ENCODE measurements at regions not wholly inside any gene's neighbourhood (a gene's known extent, or its start where the extent isn't known, plus 50 kb on each side); places are given as distances from the start of the nearest gene placed in this dataset.
A peak's percentile ranks its signal among the peaks of the same experiment; 100 is the strongest.

DNA sequence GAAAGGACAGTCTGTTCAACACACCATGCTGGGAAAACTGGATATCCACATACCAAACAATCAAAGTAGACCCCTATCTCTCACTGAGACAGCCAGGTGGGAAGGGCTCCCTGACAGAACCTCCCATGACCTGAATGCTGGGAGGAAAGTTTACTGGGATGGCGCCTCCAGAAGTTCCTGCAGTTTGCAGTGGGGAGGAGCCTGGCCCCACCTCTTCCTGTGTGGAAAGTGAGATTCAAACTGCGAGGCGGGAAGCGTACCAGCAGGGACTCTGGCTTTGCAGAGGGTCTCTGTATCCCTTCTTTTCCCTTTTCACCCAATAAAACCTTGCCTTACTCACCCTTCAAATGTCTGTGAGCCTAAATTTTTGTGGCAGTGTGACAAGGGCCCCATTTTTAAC is 190.7 kb downstream of the HHIPL2 start:
- no peak overlapping the region for H2BK5ac ChIP-seq (ENCODE audit: low read depth, low read length)
- no peak overlapping the region for H3K4ac ChIP-seq (replicated peaks; ENCODE audit: insufficient read length, low read depth, low read length)
- 93% methylated on average over 4 of the region's 4 CpGs; no CpG with 5 or more reads in 1 of the 2 experiments for WGBS, 2 experiments (ENCODE audit: extremely low coverage in 1 of 2, insufficient coverage in 1 of 2, insufficient read length in 1 of 2, insufficient replicate concordance in 2 of 2, low coverage in 1 of 2, low lambda C conversion rate in 2 of 2, missing lambda C conversion rate in 1 of 2)
- no peak overlapping the region for H3K27ac ChIP-seq (ENCODE audit: low read depth, low read length)
- no peaks in the 10 kb centered on the region for H3K9me3 ChIP-seq (ENCODE audit: insufficient read depth in 2 of 2, low read depth in 1 of 2, low read length in 1 of 2)
- H3K27me3 ChIP-seq (replicated peaks in 1 of 4; ENCODE audit: control insufficient read depth in 3 of 4, extremely low read depth in 1 of 4, insufficient read depth in 3 of 4, low read length in 3 of 4) = no peaks in the 10 kb centered on the region
- DNase-seq (ENCODE audit: low read depth in 1 of 2, low spot score in 2 of 2) (no peak), FAIRE-seq (no peak)
- H3K56ac ChIP-seq (replicated peaks; ENCODE audit: insufficient read length, low read depth, low read length) = no peak overlapping the region
- H4K91ac ChIP-seq (replicated peaks; ENCODE audit: insufficient read length, low read length) = no peak overlapping the region
- H2BK12ac ChIP-seq (ENCODE audit: low read depth, low read length) = no peak overlapping the region
- H3K79me1 ChIP-seq (ENCODE audit: low read depth, low read length) = no peaks in the 10 kb centered on the region
- no peaks in the 10 kb centered on the region for H3K4me1 ChIP-seq (replicated peaks in 1 of 4; ENCODE audit: control insufficient read depth in 3 of 4, insufficient read depth in 4 of 4, low read length in 3 of 4)
- no peak overlapping the region for H3K9ac ChIP-seq (replicated peaks in 1 of 4; ENCODE audit: extremely low read depth in 1 of 4, low read depth in 3 of 4, low read length in 3 of 4)
- peak overlapping the region; percentile 96 for H2AFZ ChIP-seq (ENCODE audit: low read length)
- H2BK15ac ChIP-seq (ENCODE audit: low read length) = no peak overlapping the region
- no peak overlapping the region for H3K18ac ChIP-seq (ENCODE audit: extremely low read depth, low read length)
- H2BK20ac ChIP-seq (ENCODE audit: low read length) = no peak overlapping the region
- H4K20me1 ChIP-seq (replicated peaks in 1 of 2; ENCODE audit: control insufficient read depth in 1 of 2, insufficient read depth in 2 of 2, low read length in 2 of 2) = no peaks in the 10 kb centered on the region
- no peak overlapping the region for H3K4me3 ChIP-seq (ENCODE audit: extremely low read depth in 1 of 4, insufficient read depth in 2 of 4, low read depth in 3 of 4, low read length in 4 of 4)
- H2AK5ac ChIP-seq (ENCODE audit: low read depth, low read length) = no peak overlapping the region
- H3K14ac ChIP-seq (ENCODE audit: insufficient read length) = no peak overlapping the region
- H4K8ac ChIP-seq (ENCODE audit: extremely low read depth, insufficient read depth, low read length) = no peak overlapping the region
- no peak overlapping the region for H3K23ac ChIP-seq (ENCODE audit: insufficient read length)
- no peaks in the 10 kb centered on the region for H3K36me3 ChIP-seq (ENCODE audit: control insufficient read depth in 2 of 4, insufficient read depth in 4 of 4, low read length in 3 of 4)
- no peak overlapping the region for H4K5ac ChIP-seq (ENCODE audit: insufficient read length, low read depth, low read length)
- CTCF ChIA-PET (ENCODE audit: partially characterized antibody) = no interaction called here
- no peaks in the 10 kb centered on the region; the same call in 1 of the 2 replicates for H3K23me2 ChIP-seq (ENCODE audit: low read depth, low read length)
- POLR2A ChIA-PET (ENCODE audit: partially characterized antibody) = no interaction called here
- no peak overlapping the region for H3K4me2 ChIP-seq (ENCODE audit: insufficient read depth in 1 of 2, low read depth in 2 of 2, low read length in 2 of 2)
- no peak overlapping the region for H2BK120ac ChIP-seq (replicated peaks; ENCODE audit: low read depth, low read length)
- no peaks in the 10 kb centered on the region for H3K79me2 ChIP-seq (ENCODE audit: control insufficient read depth in 1 of 2, insufficient read depth in 2 of 2, low read length in 2 of 2)
- TF ChIP-seq SIRT6 (IDR thresholded peaks at IDR 0.05; ENCODE audit: low read length) (no peak), CEBPB (IDR thresholded peaks at IDR 0.05; ENCODE audit: low read depth, low read length) (no peak), KDM1A (IDR thresholded peaks at IDR 0.05; ENCODE audit: borderline replicate concordance, low read length) (no peak), POLR2A (IDR thresholded peaks at IDR 0.05; ENCODE audit: control extremely low read depth in 1 of 2, low read depth in 2 of 2, low read length in 2 of 2) (no peak), SP2 (IDR thresholded peaks at IDR 0.05; ENCODE audit: low read length) (no peak), HDAC2 (IDR thresholded peaks at IDR 0.05; ENCODE audit: borderline replicate concordance in 1 of 2, low read depth in 2 of 2, low read length in 2 of 2) (no peak), JUND (IDR thresholded peaks at IDR 0.05; ENCODE audit: low read length) (no peak), HDAC6 (IDR thresholded peaks at IDR 0.05; ENCODE audit: low read depth, low read length) (no peak), SAP30 (IDR thresholded peaks at IDR 0.05; ENCODE audit: insufficient read depth, insufficient replicate concordance, low read length) (no peak), JUN (IDR thresholded peaks at IDR 0.05; ENCODE audit: low read depth, low read length) (no peak), CTBP2 (IDR thresholded peaks at IDR 0.05; ENCODE audit: borderline replicate concordance, insufficient read depth, insufficient read length, low read length) (no peak), RNF2 (IDR thresholded peaks at IDR 0.05; ENCODE audit: borderline replicate concordance, low read depth, low read length, missing control alignments, poor library complexity, severe bottlenecking) (no peak), FOSL1 (IDR thresholded peaks at IDR 0.05; ENCODE audit: insufficient read depth, low read depth, low read length) (no peak), TEAD4 (IDR thresholded peaks at IDR 0.05; ENCODE audit: low read depth, low read length) (no peak), RBBP5 (IDR thresholded peaks at IDR 0.05; ENCODE audit: borderline replicate concordance, low read depth, low read length) (no peak)

All from H1 (cell line).